ENCODE measurements at regions not wholly inside any gene's neighbourhood (a gene's known extent, or its start where the extent isn't known, plus 50 kb on each side); places are given as distances from the start of the nearest gene placed in this dataset.
"Not testable (repeated sequence)": the region's sequence is repeated elsewhere in the genome, so short reads cannot be mapped to it uniquely, and the experiment has no call there.

DNA sequence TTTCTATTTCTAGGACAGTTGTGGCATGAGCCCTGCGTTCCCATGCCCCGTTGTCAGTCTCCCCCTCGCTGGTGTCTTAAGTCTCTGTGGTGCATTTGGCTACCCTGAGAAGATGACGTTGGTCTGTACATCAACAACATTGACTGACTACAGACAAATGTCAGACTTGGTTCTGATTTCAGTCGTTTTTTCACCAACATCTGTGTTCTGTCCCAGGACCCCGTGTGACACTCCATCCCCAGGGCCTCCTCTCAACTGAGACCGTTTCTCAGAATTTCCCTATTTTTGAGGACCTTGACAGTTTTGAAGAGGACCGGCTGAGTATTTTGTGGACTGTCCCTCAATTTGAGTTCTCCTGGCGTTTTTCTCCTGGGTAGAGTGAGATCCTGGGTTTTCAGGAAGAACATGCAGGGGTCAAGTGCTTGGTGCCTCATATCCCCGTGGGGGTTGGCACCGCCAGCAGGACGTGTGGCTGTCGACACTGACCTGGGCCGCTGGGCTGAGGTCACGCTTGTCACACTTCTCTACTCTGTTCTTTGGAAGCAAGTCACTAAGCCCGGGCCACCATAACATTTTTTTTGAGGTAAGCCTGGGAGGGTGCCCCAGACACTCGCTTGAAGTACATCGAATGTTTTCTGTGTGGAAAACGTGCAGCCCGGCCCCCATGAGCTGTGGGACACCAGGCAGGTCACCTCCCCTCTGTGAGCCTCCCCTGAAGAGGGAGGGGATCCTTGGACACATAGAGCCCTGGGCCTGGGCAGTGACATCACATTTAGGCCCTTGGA is 114.4 kb upstream of the ZNF469 start:
- H3K27me3 ChIP-seq; H3K4me3 ChIP-seq; H3K36me3 ChIP-seq (replicated peaks in 1 of 2); DNase-seq; intact Hi-C loops (cut with DNase I); H3K9me3 ChIP-seq (replicated peaks in 1 of 3); H3K4me1 ChIP-seq (replicated peaks in 1 of 2); H3K27ac ChIP-seq: not testable (repeated sequence)
- WGBS, 4 donors = 82 to 85% (median 83%) methylated on average over 16 to 20 of the region's 20 CpGs

- H3K36me3 ChIP-seq (replicated peaks in 1 of 2); H3K4me3 ChIP-seq; intact Hi-C loops (cut with DNase I); H3K9me3 ChIP-seq (replicated peaks in 1 of 3); H3K27me3 ChIP-seq; H3K27ac ChIP-seq; DNase-seq; H3K4me1 ChIP-seq (replicated peaks in 1 of 2): not testable (repeated sequence)
- WGBS, 4 donors = 83 to 87% (median 86%) methylated on average over 7 to 10 of the region's 10 CpGs
These were observed 112.5 kb upstream of the ZNF469 start for GRCh38 chr16:88270171-88270790.

GRCh38 chr16:88271296-88271695 is 111.5 kb upstream of the ZNF469 start:
- H3K9me3 ChIP-seq (replicated peaks in 1 of 3); H3K4me1 ChIP-seq (replicated peaks in 1 of 2); H3K4me3 ChIP-seq; intact Hi-C loops (cut with DNase I); DNase-seq; H3K27me3 ChIP-seq; H3K27ac ChIP-seq; H3K36me3 ChIP-seq (replicated peaks in 1 of 2): not testable (repeated sequence)
- WGBS, 4 donors = 86 to 100% (median 91%) methylated on average over 5 to 11 of the region's 11 CpGs

DNA sequence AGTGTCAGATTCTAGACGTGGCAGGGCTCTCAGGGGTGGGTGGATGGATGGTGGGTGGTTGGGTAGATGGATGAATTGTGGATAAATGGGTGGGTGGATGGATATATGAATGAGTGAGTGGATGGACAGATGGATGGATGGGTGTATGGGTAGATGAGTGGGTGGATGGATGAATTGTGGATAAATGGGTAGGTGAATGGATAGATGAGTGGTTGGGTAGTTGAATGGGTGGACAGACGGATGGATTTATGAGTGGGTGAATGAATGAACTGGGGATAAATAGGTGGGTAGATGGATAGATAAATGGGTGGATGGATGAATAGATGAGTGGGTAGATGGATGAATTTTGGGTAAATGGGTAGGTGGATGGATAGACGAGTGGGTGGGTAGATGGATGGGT is 111.0 kb upstream of the ZNF469 start:
- H3K4me1 ChIP-seq (replicated peaks in 1 of 2); H3K4me3 ChIP-seq; DNase-seq; H3K9me3 ChIP-seq (replicated peaks in 1 of 3); H3K27me3 ChIP-seq; intact Hi-C loops (cut with DNase I); H3K27ac ChIP-seq; H3K36me3 ChIP-seq (replicated peaks in 1 of 2): not testable (repeated sequence)
- WGBS, 4 donors = 59 to 80% (median 71%) methylated on average over 3 of the region's 3 CpGs

GRCh38 chr16:88272437-88272836 is 110.3 kb upstream of the ZNF469 start:
- WGBS, 4 donors = 81 to 86% (median 86%) methylated on average over 12 of the region's 12 CpGs
- intact Hi-C loops (cut with DNase I); H3K27me3 ChIP-seq; H3K36me3 ChIP-seq (replicated peaks in 1 of 2); H3K4me3 ChIP-seq; DNase-seq; H3K9me3 ChIP-seq (replicated peaks in 1 of 3); H3K27ac ChIP-seq; H3K4me1 ChIP-seq (replicated peaks in 1 of 2): not testable (repeated sequence)

DNA sequence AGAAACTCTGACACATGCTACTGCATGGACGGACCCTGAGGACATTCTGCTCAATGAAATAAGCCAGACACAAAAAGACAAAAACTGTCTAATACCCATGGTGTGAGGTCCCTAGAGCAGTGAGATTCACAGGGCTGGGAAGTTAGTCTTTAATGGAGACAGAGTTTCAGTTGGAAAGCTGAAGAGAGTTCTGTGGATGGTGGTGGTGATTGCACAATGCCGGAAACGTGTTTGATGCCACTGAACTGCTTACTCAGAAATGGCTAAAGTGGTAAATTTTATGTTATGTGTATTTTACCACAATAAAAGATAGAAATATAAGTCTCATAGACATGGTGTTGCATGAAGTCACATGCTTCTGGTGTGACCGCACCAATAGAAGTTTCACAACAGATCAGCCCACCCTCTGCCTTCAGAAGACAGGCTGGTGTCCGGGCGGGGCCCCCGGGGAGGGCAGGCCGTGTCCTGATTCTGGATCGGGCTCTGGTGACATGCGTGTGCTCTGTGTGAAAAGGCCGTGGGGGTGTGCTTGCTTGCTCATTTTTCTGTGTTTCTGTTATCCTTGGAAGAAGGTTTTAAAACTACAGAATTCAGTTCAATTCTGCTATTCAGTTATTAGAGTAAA is 108.5 kb upstream of the ZNF469 start:
- intact Hi-C loops (cut with DNase I); DNase-seq; H3K27me3 ChIP-seq; H3K36me3 ChIP-seq (replicated peaks in 1 of 2); H3K4me3 ChIP-seq; H3K9me3 ChIP-seq (replicated peaks in 1 of 3); H3K4me1 ChIP-seq (replicated peaks in 1 of 2); H3K27ac ChIP-seq: not testable (repeated sequence)
- 49 to 70% (median 67%) methylated on average over 11 of the region's 11 CpGs for WGBS, 4 donors

GRCh38 chr16:88274847-88275246 is 107.9 kb upstream of the ZNF469 start:
- Histone ChIP-seq H3K9me3 (replicated peaks in 1 of 3) (no peaks in the 10 kb centered on the region), H3K36me3 (replicated peaks in 1 of 2) (no peaks in the 10 kb centered on the region), H3K4me3 (no peak overlapping the region), H3K27me3 (no peaks in the 10 kb centered on the region), H3K27ac (no peak overlapping the region), H3K4me1 (replicated peaks in 1 of 2) (no peaks in the 10 kb centered on the region)
- DNase-seq = no peak
- no peak for TF ChIP-seq CTCF (IDR thresholded peaks at IDR 0.05)
- TF ChIP-seq POLR2A (IDR thresholded peaks at IDR 0.05) = no peak
- 47 to 75% (median 60%) methylated on average over 17 of the region's 17 CpGs for WGBS, 4 donors
- intact Hi-C loops (cut with DNase I) = no loop called here

GRCh38 chr16:88275336-88276122 is 107.2 kb upstream of the ZNF469 start:
- not testable (repeated sequence) for H3K27ac ChIP-seq, DNase-seq
- 80 to 88% (median 87%) methylated on average over 6 to 21 of the region's 21 CpGs for WGBS, 4 donors

DNA sequence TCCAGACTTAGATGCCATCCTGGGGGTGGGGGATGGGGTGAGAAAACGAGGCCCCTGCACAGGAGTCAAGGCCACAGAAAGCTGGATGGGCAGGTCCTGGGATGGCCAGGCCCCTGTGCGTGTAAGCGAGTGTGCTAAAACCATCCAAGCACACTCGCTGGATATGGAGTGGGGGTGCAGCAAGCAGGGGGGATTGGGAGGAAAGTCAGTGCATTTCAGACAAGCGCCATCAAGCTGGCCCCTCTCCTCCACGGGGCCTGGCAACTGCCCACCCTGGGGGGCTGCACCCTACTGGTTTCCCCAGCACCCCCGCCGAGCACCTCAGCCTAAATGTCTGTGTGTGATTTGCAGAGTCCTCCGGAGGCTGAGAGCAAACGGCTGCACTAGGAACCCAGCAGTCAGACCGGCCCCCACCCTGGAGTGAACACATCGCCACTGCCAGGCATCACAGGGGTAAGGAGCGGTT is 106.6 kb upstream of the ZNF469 start:
- intact Hi-C loops (cut with DNase I); H3K27ac ChIP-seq; H3K4me1 ChIP-seq (replicated peaks in 1 of 2); H3K9me3 ChIP-seq (replicated peaks in 1 of 3); H3K27me3 ChIP-seq; DNase-seq; H3K4me3 ChIP-seq; H3K36me3 ChIP-seq (replicated peaks in 1 of 2): not testable (repeated sequence)
- WGBS, 4 donors = 77 to 86% (median 82%) methylated on average over 5 to 13 of the region's 13 CpGs

More at GRCh38 chr16:88275336-88276122, 107.2 kb upstream of the ZNF469 start:
- H3K4me3 ChIP-seq; H3K27me3 ChIP-seq; H3K4me1 ChIP-seq (replicated peaks in 1 of 2); intact Hi-C loops (cut with DNase I); H3K9me3 ChIP-seq (replicated peaks in 1 of 3); H3K36me3 ChIP-seq (replicated peaks in 1 of 2): not testable (repeated sequence)

All from adrenal gland (tissue), 9 donors.